LoVo (cell line): ENCODE measurements at regions not wholly inside any gene's neighbourhood (a gene's known extent, or its start where the extent isn't known, plus 50 kb on each side); places are given as distances from the start of the nearest gene placed in this dataset.

Source experiments
- DNase-seq: peaks from one replicate; pipeline ENCODE4 v3.0.0-alpha.2; 2016; ENCODE audit warnings: low spot score

- no peak for DNase-seq
Observed at GRCh38 chr4:46684041-46684440, 225.0 kb downstream of the COX7B2 start.

- no peak for DNase-seq
Observed at GRCh38 chr4:46676364-46676763, 232.7 kb downstream of the COX7B2 start.

GRCh38 chr4:46674326-46674725 lies 234.7 kb downstream of the COX7B2 start:
- no peak for DNase-seq

GRCh38 chr4:46667790-46668189 lies 241.3 kb downstream of the COX7B2 start:
- no peak for DNase-seq

- no peak for DNase-seq
Observed at GRCh38 chr4:46656071-46656470, 253.0 kb downstream of the COX7B2 start.

- no peak for DNase-seq
Observed at GRCh38 chr4:46653842-46654241, 255.2 kb downstream of the COX7B2 start.

- DNase-seq, result no peak
Observed at GRCh38 chr4:46649390-46649789, 259.5 kb upstream of the GABRA2 start.

- DNase-seq, result peak; percentile 29
Observed at GRCh38 chr4:46648088-46648744, 258.3 kb upstream of the GABRA2 start.

GRCh38 chr4:46645126-46645525 lies 255.2 kb upstream of the GABRA2 start:
- DNase-seq, result no peak
